ENCODE measurements at regions not wholly inside any gene's neighbourhood (a gene's known extent, or its start where the extent isn't known, plus 50 kb on each side); places are given as distances from the start of the nearest gene placed in this dataset.

DNA sequence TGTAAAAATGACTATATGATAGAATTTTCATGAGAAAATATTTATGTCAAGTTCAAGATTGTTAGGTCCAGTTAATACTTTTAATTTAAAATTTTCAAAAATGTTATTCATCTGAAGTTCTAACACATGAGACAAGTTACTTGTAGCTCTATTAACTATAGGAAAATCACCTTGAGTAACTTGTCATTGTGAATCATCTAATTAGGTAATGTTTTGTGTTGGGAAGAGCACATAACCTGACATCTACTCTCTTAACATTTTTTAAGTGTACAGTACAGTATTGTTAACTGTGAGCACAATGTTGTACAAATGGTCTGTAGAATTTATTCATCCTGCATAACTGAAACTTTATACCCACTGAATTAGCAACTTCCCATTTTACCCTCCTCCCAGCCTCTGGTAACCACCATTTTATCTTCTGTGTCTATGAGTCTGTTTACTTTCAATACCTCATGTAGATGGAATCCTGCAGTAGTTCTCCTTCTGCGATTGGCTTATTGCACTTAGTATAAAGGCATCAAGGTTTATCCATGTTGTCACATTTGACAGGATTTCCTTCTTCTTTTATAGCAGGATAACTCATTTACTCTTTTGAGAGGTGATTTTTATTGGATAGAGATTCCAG is 54.6 kb downstream of the ARL4A start:
- DNase-seq (ENCODE audit: low spot score): no peak
- intact Hi-C loops (cut with DNase I): no loop called here

DNA sequence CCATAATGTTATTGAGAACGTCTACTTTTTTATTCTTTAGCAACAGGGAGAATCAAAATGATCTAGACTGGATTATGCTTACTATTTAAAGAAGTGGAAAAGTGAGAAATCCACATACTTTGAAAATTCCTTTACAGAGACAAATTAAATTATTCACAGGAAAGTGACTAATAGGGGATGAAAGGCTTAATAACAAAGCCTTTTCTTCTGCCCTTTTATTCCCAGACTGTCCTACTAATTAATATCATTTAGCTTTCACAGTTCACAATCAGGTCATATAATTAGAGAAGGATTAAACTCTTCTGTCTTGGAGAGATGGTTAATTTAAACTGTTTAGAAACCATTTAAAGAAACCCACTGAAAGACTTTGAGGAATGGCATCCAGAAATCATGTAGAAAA is 58.8 kb downstream of the ARL4A start:
- intact Hi-C loops (cut with DNase I): no loop called here
- no peak for DNase-seq (ENCODE audit: low spot score)

DNA sequence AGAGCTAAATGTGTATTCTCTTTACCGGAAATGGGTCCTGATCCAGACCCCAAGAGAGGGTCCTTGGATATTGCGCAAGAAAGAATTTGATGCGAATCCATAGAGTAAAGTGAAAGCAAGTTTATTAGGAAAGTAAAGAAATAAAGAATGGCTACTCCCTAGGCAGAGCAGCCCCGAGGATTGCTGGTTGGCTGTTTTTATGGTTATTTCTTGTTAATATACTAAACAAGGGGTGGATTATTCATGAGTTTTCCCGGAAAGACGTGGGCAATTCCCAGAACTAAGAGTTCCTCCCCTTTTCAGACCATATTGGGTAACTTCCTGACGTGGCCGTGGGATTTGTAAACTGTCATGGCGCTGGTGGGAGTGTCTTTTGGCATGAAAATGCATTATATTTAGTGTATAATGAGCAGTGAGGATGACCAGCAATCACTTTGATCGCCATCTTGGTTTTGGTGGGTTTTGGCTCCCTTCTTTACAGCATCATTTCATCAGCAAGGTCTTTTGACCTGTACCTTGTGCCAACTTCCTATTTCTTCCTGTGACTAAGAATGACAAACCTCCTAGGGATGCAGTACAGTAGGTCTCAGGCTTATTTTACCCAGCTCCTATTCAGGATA is 60.4 kb downstream of the ARL4A start:
- intact Hi-C loops (cut with DNase I): no loop called here
- DNase-seq (ENCODE audit: low spot score): no peak

DNA sequence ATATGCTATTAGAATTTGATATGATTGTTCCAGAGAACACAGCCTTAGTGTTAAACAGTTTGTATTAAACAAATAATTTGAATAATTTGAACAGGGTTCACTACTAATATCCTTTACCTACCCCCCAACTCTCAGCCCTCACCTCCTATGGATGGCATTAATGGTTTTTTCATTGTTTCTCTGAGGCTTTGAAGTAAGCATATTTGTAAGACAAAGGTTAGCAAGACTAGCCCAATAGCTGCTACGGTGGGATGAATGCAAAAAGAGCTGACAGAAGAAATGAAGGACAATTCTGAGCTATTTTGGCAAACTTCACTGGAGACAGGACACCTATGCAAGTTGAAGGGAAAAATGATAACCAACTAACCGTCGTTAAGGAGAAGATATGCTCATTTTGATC is 61.6 kb downstream of the ARL4A start:
- intact Hi-C loops (cut with DNase I): no loop called here
- no peak for DNase-seq (ENCODE audit: low spot score)

DNA sequence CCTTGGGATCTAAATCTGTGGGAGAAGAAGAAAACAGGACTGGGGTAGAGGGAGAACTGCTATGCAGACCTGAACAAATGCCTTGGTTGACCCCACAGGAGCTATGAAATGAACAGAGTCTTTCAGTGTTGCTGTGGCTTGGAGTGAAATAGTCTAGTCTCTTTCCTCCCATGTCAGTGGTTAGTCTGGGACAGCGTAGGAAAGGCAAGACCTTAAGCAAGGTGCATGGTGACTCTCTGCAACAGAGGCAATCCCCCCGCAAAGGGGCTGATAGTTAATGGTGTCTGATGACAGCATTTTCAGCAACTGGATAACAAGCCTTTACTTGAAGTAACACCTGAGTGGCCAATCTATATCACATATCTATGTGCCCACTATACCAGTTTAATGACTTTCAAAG is 62.3 kb downstream of the ARL4A start:
- intact Hi-C loops (cut with DNase I): no loop called here
- no peak for DNase-seq (ENCODE audit: low spot score)

DNA sequence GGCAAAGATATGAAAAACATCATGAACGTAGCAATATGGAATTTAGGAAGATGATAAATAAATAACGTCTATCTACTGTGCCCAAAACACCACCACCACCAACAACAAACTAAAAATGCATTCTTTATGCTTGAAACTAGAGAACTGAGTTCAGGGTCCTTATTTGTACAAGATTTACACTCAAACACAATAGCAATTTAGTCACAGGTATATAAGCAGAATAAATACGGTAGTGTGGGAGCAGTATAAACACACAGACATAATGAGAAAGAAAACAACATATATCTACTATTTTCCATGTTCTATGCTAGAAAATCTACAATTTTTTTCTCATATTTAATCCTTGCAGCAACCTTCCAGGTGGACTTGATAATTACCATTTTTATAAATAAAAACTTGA is 64.3 kb downstream of the ARL4A start:
- no peak for DNase-seq (ENCODE audit: low spot score)
- intact Hi-C loops (cut with DNase I): no loop called here

DNA sequence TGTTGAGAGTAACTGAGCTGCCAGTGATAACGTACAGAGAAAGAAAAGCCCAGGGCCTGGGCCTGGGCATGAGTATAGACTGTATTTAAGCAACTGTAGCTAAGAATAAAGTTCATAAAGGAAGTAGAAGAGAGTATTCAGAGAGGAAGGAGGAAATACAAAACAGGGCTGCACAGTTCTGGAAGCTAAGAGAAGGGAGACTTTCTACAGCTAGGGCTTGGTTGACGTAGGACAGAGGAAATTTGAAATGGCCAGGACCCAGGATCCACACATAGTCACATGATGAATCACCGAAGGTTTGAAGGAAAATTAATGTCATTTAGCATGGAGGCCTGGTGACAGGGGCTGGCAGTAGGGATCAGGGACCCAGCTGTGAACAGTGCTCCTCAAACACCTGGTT is 66.7 kb downstream of the ARL4A start:
- no peak for DNase-seq (ENCODE audit: low spot score)
- intact Hi-C loops (cut with DNase I): no loop called here

DNA sequence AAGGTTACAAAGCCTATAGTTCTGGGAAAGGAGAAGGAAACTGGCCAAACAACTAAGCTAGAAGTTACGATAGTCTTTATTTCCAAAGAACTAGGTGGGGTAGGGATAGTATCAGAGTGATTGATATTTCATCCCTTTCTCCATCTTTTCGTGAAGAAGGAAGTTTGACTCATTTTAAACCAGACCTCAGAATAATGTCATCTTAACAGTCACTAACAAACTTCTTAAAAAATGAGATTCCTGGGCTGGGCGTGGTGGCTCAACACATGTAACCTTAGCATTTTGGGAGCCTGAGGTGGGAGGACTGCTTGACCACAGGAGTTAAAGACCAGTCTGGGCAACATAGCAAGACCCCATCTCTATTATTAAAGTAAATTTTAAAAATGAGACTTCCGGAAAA is 69.4 kb downstream of the ARL4A start:
- intact Hi-C loops (cut with DNase I): no loop called here
- no peak for DNase-seq (ENCODE audit: low spot score)

DNA sequence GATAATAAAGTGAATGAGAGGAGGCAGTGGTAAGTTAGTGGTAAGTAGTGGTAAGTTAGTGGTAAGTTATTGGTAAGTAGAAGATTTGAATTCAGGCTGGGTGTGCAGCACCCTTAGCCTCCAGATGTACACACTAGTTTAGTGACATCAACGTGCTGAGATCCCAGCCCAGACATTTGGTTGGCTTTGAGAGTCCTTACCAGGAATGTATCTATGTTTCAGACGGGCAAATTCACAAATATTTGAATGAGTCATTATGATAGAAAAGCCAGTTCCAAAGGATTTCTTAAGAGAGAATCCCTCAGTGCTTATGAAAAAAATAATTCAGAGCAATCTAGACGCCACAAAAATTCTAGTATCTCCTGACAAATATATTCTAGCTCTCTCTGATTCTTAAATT is 70.0 kb downstream of the ARL4A start:
- DNase-seq (ENCODE audit: low spot score): no peak
- intact Hi-C loops (cut with DNase I): no loop called here

DNA sequence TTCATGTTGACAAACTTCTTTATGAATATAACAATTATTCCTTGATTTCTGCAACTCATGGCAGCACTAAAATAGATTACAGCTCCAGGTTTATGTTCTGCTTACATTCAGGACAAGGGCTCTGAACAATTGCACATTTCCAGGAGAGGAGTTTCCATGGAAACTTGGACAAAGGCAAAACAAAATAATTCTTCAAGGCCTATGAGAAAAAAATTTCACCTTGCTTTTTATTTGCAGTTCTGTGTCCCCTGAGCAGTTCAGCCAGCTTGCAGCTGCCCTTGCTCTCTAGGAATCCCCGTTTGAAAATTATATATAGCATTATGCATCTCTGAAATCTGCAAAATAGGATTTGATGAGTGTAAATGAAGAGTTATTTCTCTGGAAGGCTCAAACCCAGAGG is 71.7 kb downstream of the ARL4A start:
- intact Hi-C loops (cut with DNase I): no loop called here
- DNase-seq (ENCODE audit: low spot score): no peak

DNA sequence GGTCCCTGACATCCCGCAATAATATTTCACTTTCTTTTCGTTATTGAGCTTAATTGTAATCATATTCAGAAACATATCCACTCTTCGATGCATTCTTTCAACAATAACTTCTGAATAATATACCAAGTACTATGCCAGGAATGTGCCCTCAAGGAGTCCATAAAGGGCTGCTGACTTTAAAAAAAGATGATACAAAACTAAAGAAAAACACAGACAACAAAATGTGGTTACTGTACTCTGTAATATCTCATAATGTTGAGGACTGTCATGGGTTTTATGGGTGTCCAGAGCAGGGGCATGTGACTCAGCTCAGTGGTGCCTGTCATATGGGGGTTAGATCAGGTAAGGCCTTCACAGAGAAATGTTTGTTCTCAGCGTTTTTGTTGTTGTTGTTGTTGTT is 73.7 kb downstream of the ARL4A start:
- intact Hi-C loops (cut with DNase I): no loop called here
- no peak for DNase-seq (ENCODE audit: low spot score)

DNA sequence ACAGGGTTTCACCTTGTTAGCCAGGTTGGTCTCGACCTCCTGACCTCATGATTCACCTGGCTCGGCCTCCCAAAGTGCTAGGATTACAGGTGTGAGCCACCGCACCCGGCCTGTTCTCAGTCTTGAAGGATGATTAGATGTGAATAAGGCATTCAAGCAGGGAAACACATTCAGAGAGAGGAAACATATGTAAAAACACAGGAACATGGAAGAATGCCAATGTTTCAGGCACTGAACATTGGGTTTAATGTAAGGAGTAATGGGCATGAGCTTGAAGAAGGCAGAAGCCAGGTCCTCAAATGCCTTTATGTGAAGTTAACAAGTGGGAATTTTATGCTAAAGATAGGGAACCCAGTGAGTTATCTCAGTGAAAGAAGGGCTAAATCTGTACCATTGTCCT is 74.3 kb downstream of the ARL4A start:
- intact Hi-C loops (cut with DNase I): no loop called here
- no peak for DNase-seq (ENCODE audit: low spot score)

DNA sequence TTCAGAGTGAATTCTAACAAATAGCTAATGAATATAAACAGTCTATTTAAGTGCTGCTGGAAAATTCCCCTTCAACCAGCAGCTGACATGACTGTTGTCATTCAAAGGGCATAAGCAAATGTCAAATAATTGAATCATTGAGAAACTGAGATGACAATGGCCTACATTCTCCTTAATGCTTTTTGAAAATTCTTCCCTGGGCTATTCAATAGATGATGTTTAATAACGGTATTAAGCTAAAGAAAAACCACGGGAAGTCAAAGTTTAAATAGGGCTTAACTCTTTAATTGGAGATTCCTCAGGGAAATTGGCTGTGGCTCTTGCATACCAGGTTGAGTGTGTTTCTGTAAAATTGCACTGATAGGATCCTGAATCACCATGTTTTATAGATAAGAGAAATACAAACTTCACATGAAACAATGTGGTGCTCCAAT is 77.0 kb downstream of the ARL4A start:
- intact Hi-C loops (cut with DNase I): no loop called here
- no peak for DNase-seq (ENCODE audit: low spot score)

DNA sequence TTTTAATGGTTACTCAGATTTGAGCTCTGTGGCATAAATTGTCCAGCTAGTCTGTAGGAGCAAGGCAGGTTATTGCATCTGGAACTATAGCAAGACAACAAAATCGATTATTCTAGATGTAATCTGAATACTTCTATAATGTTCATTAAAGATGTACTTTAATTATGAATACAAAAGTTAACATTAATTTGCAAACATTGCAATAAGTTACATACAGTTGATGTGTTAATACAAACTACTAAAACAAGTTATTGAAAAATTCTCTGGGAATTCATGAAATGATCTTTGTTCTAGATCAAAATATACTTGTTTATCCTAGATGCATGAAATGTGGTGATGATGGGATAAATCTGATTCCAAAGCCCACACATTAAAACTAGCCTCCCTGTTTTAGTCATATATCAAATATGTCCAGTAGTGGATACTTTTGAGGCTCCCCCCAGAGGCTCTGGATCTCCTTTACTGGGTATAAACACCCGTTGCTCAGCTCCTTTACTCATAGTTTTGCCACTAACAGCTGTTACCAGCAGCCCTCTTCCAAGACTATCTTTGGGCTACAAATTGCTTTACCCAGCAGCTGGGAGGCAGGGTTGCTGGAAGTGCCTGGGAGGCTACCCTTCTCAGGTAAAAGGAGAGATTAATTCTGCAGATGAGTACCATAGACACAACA is 78.1 kb downstream of the ARL4A start:
- intact Hi-C loops (cut with DNase I): no loop called here
- DNase-seq (ENCODE audit: low spot score): no peak

DNA sequence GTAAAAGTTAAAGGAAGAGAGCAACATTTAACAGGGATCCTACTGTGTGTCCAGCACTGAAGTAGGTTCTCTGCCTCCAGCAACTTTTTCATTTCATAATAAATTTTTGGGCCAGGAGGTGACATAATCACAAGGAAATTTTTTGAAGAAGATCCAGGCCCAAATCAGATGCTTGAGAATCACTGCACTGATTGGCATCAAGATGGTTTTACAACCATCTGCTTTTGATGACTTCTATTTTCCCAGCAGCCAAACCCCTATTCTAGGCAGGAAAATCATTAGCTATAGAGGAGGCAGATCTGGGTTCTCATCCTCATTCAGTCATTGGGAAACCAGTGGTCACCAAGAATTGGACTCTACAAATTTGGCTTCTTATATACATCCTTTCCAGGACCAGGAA is 79.0 kb downstream of the ARL4A start:
- no peak for DNase-seq (ENCODE audit: low spot score)

DNA sequence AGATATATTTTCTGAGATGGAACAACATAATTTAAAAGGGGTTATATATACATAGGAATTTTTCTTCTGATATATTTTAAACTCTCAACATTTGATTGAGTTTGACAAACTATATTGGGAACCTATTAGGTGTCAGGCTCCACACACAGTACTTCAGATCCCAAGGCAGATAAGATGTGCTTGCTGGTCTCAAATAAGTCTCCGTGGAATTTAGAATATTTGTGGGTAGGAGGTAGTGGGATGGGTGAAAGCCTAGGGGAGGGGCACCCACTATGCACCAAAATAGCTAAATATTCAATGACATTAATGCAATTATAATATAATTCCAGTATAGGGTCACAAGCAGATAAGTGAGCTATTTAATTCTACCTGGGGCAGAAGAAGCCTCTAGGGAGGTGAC is 81.5 kb downstream of the ARL4A start:
- no peak for DNase-seq (ENCODE audit: low spot score)
- intact Hi-C loops (cut with DNase I): no loop called here

More for the DNA sequence above, 79.0 kb downstream of the ARL4A start:
- intact Hi-C loops (cut with DNase I): no loop called here

DNA sequence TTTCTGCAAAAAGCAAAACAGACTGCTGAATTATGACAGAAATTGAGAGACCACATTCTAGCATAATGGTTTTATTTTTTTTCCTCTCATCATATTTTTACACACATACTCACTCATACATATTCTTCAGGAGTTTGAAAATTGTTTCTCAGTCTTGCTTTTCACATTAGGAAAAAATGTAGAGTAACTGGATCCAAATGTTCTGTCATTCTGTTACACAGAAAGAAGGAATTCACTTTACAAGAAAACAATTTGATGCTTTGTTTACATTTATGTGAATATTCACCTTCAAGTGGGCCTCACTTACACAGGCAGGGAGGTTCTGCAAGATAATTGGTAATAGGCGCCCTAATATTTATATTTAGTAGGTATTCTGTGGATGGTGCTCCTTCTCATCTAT is 82.0 kb downstream of the ARL4A start:
- intact Hi-C loops (cut with DNase I): no loop called here
- no peak for DNase-seq (ENCODE audit: low spot score)

DNA sequence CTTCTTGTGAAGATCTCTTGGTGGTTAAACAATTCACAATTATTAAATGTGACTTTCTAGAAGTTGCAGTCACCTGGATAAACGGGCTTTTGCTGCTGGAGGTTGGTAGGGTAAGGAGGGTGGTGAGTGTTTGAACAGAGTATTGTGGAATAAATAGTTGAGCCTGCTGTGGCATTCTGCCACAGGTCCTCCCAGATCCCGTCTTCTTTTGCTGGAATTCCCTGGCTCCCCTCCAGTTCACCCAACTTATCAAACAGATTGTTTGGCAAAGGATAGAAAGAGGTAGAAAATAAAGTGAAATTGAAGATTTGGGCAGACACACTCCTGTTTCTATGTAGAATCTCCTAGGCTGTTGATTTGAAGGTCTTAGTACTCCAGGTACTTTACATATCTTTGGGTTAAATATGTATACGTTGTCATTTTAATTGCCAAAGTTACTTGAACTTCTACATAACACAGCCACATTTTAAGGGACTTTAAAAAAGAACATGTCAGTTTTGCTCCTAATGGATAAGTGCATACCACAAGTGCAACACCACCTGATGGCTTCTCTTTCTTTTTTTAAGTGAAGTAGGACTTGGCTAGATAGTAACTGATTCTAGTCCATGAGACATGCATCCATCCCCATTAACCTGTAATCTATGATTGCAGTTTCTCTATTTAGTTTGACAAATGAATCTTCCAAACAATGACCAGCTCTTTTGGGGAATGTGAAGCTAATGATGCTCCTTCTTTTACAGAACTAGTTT is 83.0 kb downstream of the ARL4A start:
- DNase-seq (ENCODE audit: low spot score): no peak
- intact Hi-C loops (cut with DNase I): loop anchor here (5.0 kb wide), 2 partner anchors 38 to 83 kb away; partner anchors contain the start of gene ARL4A

DNA sequence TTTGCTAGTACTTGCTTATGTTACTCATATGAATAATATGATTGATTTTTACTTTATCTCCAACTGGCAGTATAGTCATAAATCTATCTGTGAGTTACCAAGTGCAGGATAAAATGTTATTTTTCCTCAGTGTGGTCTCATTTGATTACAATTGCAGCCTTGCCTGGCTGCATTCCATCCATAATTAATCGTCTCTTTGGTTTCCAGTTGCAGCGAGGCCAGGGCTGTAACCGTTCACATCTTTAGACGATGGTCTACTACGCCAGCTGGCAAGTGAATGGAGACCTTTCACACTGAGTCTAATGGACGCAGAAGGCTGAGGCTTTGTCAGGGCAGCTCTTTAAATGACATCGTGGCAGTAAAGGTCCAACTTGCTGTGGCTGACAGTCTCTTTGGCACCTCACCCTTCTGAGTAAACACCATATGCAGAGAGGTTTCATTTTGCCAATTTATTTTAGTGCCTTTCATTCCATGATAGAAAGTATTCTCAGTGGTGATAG is 84.0 kb downstream of the ARL4A start:
- DNase-seq (ENCODE audit: low spot score): no peak
- intact Hi-C loops (cut with DNase I): loop anchor here (5.0 kb wide), 2 partner anchors 39 to 84 kb away; partner anchors contain the start of gene ARL4A

DNA sequence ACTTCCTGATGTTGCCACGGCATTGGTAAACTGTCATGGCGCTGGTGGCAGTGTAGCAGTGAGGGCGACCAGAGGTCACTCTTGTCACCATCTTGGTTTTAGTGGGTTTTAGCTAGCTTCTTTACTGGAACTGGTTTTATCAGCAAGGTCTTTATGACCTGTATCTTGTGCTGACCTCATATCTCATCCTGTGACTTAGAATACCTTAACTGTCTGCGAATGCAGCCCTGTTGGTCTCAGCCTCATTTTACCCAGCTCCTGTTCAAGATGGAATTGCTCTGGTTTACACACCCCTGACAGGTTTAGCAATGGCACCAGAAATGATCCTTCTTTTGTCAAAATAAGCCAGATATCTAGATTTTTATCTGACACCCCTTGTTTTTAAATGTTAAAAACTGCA is 85.3 kb downstream of the ARL4A start:
- intact Hi-C loops (cut with DNase I): loop anchor here (5.0 kb wide), 2 partner anchors 40 to 85 kb away; partner anchors contain the start of gene ARL4A
- DNase-seq (ENCODE audit: low spot score): no peak

Data from cardiac septum (tissue), 1 donor.